Activated CD4-positive, alpha-beta T cell treated with anti-CD3 and anti-CD28 coated beads, Interleukin-2, amount 50 U/mL, for 48 hours (primary cell): ENCODE measurements at regions not wholly inside any gene's neighbourhood (a gene's known extent, or its start where the extent isn't known, plus 50 kb on each side); places are given as distances from the start of the nearest gene placed in this dataset.
"Not testable (repeated sequence)": the region's sequence is repeated elsewhere in the genome, so short reads cannot be mapped to it uniquely, and the experiment has no call there.

Experiments
- DNase-seq, 2 experiments: peaks; one replicate each; pipeline ENCODE4 v3.0.0-alpha.2; 2020

- no peak for DNase-seq
These were observed 246.3 kb downstream of the SUCLG1 start for GRCh38 chr2:84212611-84213314.

- no peak for DNase-seq
These were observed 249.1 kb downstream of the SUCLG1 start for GRCh38 chr2:84209941-84210340.

GRCh38 chr2:84204995-84205394, 254.1 kb downstream of the SUCLG1 start:
- no peak for DNase-seq

GRCh38 chr2:84202166-84202565, 256.9 kb downstream of the SUCLG1 start:
- no peak for DNase-seq

- no peak for DNase-seq
These were observed 257.9 kb downstream of the SUCLG1 start for GRCh38 chr2:84201158-84201557.

- no peak for DNase-seq
These were observed 261.2 kb downstream of the SUCLG1 start for GRCh38 chr2:84197901-84198300.

- no peak for DNase-seq
These were observed 264.0 kb downstream of the SUCLG1 start for GRCh38 chr2:84194949-84195644.

GRCh38 chr2:84194181-84194580, 264.9 kb downstream of the SUCLG1 start:
- no peak for DNase-seq

- DNase-seq: no peak
These were observed 271.8 kb downstream of the SUCLG1 start for GRCh38 chr2:84187258-84187657.

GRCh38 chr2:84181927-84182326, 277.2 kb downstream of the SUCLG1 start:
- no peak for DNase-seq

GRCh38 chr2:84177733-84178132, 281.3 kb downstream of the SUCLG1 start:
- no peak for DNase-seq

GRCh38 chr2:84175970-84176369, 283.1 kb downstream of the SUCLG1 start:
- DNase-seq: no peak

GRCh38 chr2:84175340-84175739, 283.7 kb downstream of the SUCLG1 start:
- no peak for DNase-seq

- no peak for DNase-seq
These were observed 286.0 kb downstream of the SUCLG1 start for GRCh38 chr2:84173041-84173440.

- no peak for DNase-seq
These were observed 288.1 kb downstream of the SUCLG1 start for GRCh38 chr2:84170979-84171378.

GRCh38 chr2:84169871-84170270, 289.2 kb downstream of the SUCLG1 start:
- no peak for DNase-seq

- not testable (repeated sequence) for DNase-seq
These were observed 290.5 kb downstream of the SUCLG1 start for GRCh38 chr2:84168552-84168951.

GRCh38 chr2:84165256-84165655, 293.8 kb downstream of the SUCLG1 start:
- DNase-seq: no peak

- DNase-seq: no peak
These were observed 298.6 kb downstream of the SUCLG1 start for GRCh38 chr2:84160453-84160852.

- no peak for DNase-seq
These were observed 300.5 kb downstream of the SUCLG1 start for GRCh38 chr2:84158605-84159004.

GRCh38 chr2:84152462-84152861, 306.6 kb downstream of the SUCLG1 start:
- DNase-seq: no peak

- no peak for DNase-seq
These were observed 314.7 kb downstream of the SUCLG1 start for GRCh38 chr2:84144345-84144744.

GRCh38 chr2:84137034-84137433, 322.0 kb downstream of the SUCLG1 start:
- no peak for DNase-seq

- DNase-seq: no peak
These were observed 326.7 kb downstream of the SUCLG1 start for GRCh38 chr2:84132370-84132769.
